Inferior parietal cortex (tissue), 1 donor: ENCODE measurements at regions not wholly inside any gene's neighbourhood (a gene's known extent, or its start where the extent isn't known, plus 50 kb on each side); places are given as distances from the start of the nearest gene placed in this dataset.
"Not testable (repeated sequence)": the region's sequence is repeated elsewhere in the genome, so short reads cannot be mapped to it uniquely, and the experiment has no call there.

ENCODE experiments used
- DNase-seq: peaks from one replicate; pipeline ENCODE4 v3.0.0-alpha.2; 2016; ENCODE audit errors: extremely low spot score

- no peak for DNase-seq
Measured at GRCh38 chr3:20832963-20833362, 647.0 kb upstream of the SGO1 start.

GRCh38 chr3:20822251-20822650 lies 636.2 kb upstream of the SGO1 start:
- no peak for DNase-seq

GRCh38 chr3:20820872-20821271 lies 634.9 kb upstream of the SGO1 start:
- DNase-seq, result not testable (repeated sequence)

- DNase-seq, result no peak
Measured at GRCh38 chr3:20811631-20812030, 625.6 kb upstream of the SGO1 start.

- DNase-seq, result no peak
Measured at GRCh38 chr3:20811006-20811405, 625.0 kb upstream of the SGO1 start.

- DNase-seq, result no peak
Measured at GRCh38 chr3:20810555-20810954, 624.5 kb upstream of the SGO1 start.

- no peak for DNase-seq
Measured at GRCh38 chr3:20809356-20809755, 623.4 kb upstream of the SGO1 start.

GRCh38 chr3:20808864-20809263 lies 622.9 kb upstream of the SGO1 start:
- no peak for DNase-seq

GRCh38 chr3:20798666-20799065 lies 612.7 kb upstream of the SGO1 start:
- no peak for DNase-seq

- DNase-seq, result no peak
Measured at GRCh38 chr3:20787005-20787404, 601.0 kb upstream of the SGO1 start.

GRCh38 chr3:20776692-20777091 lies 590.7 kb upstream of the SGO1 start:
- DNase-seq, result no peak

- no peak for DNase-seq
Measured at GRCh38 chr3:20776286-20776685, 590.3 kb upstream of the SGO1 start.

GRCh38 chr3:20773320-20773984 lies 587.4 kb upstream of the SGO1 start:
- no peak for DNase-seq

GRCh38 chr3:20772869-20773268 lies 586.9 kb upstream of the SGO1 start:
- no peak for DNase-seq

GRCh38 chr3:20769430-20769829 lies 583.4 kb upstream of the SGO1 start:
- no peak for DNase-seq

GRCh38 chr3:20760981-20761380 lies 575.0 kb upstream of the SGO1 start:
- no peak for DNase-seq

- no peak for DNase-seq
Measured at GRCh38 chr3:20752416-20752815, 566.4 kb upstream of the SGO1 start.

GRCh38 chr3:20751296-20751695 lies 565.3 kb upstream of the SGO1 start:
- DNase-seq, result no peak

- peak; percentile 11 for DNase-seq
Measured at GRCh38 chr3:20747741-20748140, 561.7 kb upstream of the SGO1 start.

GRCh38 chr3:20743553-20744321 lies 557.7 kb upstream of the SGO1 start:
- DNase-seq, result no peak

GRCh38 chr3:20742903-20743552 lies 557.0 kb upstream of the SGO1 start:
- DNase-seq, result no peak

- DNase-seq, result no peak
Measured at GRCh38 chr3:20741381-20741780, 555.4 kb upstream of the SGO1 start.

GRCh38 chr3:20739814-20740213 lies 553.8 kb upstream of the SGO1 start:
- DNase-seq, result no peak
